Stimulated activated CD8-positive, alpha-beta memory T cell treated with anti-CD3 and anti-CD28 coated beads, Interleukin-12 subunit alpha, Interleukin-12 subunit beta, amount 100 ng/mL, for 1 hour (primary cell): ENCODE measurements at regions not wholly inside any gene's neighbourhood (a gene's known extent, or its start where the extent isn't known, plus 50 kb on each side); places are given as distances from the start of the nearest gene placed in this dataset.
"Not testable (repeated sequence)": the region's sequence is repeated elsewhere in the genome, so short reads cannot be mapped to it uniquely, and the experiment has no call there.

Experiments
- DNase-seq: peaks from one replicate; pipeline ENCODE4 v3.0.0-alpha.2; 2020; ENCODE audit warnings: low read depth

DNA sequence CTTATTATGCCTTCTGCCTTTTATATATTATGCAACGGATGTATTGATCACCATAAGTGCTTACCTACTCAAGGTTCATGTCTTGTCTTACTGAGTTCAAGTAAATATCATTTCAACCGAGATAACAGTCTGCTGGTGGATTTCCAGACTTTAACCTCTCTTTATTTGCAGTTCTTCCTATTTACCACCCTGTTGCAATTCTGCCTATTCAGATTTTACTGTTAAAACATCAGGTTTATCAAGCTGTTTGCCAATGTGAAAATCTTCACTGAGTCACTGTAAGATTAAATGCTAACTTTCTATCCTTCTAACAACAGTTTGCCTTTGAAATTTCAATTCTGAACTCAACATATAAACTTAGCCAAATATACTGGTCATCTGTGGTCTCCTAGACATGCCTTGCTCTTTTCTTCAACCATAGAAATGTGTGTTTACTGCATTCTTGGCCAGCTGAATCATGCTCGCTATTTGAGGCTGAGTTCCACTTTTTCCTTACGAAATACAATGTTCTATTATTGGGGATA, 471.7 kb upstream of the RORB start:
- no peak for DNase-seq

DNA sequence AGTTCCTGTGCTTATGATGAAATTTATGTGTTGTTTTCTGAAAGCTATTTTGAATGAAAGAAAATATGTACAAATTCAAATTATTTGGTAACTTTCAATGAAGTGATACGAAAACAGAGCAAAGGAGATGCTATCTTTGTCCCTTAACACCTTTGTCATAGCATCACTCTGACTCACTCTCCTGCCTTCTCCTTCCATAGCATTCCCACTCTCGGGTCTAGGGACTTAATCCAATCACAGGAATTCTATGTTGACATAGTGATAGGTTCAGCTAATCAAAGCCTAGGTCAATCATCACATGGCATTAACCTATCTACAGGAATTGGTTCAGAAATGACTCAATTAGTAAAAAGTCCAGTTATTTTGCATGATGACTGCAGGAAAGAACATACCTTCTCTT, 464.7 kb upstream of the RORB start:
- DNase-seq: no peak

DNA sequence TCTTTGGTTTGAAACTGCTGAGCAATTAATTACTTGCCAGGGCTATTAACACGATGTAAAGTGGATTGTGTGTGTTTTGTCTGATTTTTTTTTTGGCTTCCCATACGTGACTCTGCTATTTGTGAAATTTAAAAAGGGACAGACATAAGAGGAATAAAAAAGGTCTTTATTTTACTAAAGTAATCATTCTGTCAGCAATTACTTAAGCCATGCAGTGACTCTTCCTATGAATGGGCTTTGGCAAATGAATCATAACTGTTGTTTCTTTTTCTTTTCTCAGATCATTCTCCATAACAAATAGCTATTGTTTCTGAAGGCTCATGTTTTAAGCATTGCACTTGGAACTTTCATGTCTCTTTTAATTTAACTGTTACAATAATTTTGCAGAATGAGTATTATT, 461.3 kb upstream of the RORB start:
- DNase-seq: no peak

DNA sequence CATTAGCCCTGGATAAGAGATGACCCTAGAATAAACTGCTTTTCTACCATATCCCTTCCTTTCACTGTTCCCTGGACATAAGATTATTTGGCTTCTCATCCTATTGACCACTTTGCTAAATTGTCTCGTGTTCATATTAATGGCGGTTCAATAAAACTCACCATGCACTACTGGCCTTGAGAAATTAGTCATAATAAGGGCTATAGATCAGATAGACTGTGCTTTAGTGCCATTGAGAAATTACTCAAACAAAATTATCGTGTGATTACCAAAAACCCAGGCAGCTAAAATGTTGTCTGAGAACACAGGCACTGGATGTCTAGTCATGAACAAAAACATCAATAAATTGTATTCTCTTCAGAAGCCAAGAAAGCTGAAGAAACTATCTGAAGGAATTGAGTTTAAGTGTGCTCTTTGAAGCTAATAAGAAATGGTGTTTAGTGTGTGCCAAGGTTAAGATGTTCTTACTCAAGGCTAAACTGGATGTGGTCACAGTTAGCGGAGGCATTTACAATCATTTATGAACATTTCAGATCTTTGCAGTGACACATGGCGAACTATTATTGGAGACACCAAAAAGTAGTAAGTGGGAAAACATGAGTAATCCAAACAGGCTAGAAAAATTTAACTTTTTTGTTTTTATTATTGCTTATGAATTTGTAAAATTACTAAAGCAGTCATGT, 460.4 kb upstream of the RORB start:
- DNase-seq: no peak

DNA sequence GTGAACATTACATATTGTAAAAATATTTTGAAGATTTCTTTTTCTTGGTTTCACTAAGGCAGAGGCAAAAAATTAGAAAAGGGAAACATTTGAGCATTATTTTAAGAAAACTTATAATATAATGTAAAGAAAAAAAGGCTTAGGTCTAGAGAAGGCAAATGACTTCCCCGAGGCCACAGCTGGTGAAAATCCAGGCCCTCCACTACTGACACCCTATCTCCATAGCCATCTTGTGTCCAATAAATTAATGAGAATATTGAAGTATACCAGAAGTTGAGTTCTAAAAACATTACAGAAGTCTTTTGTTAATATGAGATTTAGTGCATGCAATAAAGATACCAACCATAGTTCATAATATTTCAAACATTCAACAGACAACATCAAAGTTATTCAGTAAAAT, 459.9 kb upstream of the RORB start:
- DNase-seq: no peak

DNA sequence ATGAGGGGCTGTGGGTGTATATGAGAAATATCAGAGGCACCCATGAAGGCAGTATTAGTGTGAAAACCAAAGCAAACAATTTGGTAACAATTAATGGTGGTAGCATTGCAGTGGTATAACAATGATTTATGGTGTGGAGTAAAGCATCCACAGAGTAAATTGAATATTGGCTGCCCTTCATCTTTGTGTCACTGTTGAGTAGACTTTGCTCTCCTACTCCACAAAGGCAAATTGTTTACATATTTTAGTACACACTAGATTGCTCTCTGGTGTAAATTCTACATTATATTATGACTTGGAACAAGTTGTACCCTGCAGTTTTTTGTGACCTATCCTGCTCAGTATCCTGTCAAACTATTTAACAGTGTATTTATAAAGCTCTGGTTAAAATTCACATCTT, 455.5 kb upstream of the RORB start:
- no peak for DNase-seq

DNA sequence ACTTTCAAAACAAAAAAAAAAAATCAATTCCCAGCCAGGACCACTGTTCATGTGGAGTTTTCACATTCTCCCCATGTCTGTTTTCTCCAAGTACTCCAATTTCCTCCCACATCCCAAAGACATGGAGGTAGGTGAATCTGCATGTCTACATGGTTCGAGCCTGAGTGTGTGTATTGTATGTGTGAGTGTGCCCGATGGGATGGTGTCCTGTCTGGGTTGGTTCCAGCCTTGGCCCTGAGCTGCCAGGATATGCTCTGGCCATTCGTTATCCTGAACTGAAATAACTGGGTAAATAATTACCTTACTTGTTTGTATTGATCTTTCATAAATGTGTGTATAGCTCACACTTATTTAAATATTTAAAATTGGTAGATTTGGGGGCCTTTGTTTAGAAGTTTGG, 452.3 kb upstream of the RORB start:
- DNase-seq: no peak

DNA sequence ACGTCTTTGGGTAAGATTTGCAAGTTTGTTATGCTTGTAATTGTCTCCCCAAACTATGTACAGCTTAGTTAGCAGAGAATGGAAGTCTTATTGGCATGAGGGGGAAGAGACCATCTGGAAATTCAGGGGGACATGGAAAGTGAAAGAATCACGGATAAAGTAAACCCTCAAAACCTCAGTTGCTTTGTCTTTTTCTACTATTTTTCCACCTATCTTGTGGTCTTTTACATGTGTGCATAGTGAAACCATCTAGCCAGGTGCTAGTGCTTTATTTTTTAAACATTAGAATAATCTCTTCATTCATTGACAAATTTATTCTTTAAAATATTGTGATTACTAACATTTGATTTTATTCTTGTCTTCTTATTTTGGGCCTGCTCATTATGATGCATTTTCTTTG, 441.1 kb upstream of the RORB start:
- no peak for DNase-seq

DNA sequence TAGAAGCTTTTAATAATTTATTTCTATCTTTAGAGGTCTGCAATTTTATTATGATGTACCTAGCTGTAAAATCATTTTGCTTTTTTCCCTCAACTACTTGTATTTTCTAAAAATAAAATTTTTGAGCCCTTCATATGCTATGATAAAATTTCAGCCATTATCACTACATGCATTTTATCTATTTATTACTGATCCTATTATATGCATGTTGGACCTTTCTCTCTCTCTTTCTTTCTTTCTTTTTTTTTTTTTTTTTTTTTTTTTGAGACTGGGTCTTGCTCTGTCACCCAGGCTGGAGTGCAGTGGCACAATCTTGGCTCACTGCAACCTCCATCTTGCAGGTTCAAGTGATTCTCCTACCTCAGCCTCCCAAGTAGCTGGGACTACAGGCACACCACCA, 440.1 kb upstream of the RORB start:
- not testable (repeated sequence) for DNase-seq

DNA sequence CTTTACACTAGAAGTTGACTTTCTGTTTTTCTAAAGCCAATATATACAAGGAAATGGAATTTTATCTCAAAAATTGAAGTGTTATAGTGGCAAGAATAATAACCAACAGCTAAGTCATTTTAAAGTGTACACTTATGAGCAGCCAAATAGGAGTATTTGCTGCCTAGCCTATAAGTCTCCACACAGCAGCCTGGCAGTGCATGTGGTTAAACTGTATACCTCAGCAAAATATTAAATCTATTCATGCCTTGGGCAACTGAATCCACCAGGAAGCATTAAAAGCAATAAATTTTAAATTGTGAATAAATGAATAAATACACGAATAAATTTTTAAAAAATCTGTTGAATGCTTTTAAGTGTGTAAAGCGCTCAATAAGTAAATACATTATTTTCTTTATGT, 432.4 kb upstream of the RORB start:
- no peak for DNase-seq

DNA sequence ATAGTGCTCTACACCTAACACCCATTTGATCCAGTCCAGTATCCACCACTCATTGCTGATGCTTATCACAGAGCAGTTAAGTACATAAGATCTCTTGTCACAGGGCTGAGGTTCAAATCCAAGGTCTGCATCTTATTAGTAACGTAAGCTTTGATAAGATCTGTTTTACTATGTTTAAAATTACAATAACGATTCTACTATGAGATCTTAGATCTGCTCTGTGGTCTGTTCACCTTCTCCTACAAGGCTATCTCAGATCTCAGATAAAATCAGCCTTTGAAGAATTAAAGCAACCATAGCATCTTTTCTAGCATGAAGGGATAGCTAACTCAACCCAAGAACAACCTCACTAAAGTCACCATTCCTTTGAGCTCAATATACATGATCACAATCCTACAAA, 431.0 kb upstream of the RORB start:
- no peak for DNase-seq

DNA sequence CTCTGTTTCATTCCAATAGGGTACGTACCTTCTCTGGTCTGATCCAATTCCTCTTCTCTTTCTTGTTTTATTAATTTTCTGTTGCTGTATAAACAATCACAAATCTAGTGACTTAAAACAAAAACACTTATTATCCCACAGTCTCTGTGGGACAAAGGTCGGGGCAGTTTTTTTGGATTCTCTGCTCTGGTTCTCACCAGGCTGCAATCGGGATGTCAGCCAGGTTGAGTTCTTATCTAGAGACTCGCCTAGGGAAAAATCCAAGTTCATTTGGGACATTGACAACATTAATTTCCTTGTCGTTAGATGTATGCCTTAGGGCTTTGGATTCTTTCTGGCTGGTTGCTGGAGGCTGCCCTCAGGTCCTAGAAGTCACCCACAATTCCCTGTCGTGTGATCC, 430.5 kb upstream of the RORB start:
- no peak for DNase-seq

DNA sequence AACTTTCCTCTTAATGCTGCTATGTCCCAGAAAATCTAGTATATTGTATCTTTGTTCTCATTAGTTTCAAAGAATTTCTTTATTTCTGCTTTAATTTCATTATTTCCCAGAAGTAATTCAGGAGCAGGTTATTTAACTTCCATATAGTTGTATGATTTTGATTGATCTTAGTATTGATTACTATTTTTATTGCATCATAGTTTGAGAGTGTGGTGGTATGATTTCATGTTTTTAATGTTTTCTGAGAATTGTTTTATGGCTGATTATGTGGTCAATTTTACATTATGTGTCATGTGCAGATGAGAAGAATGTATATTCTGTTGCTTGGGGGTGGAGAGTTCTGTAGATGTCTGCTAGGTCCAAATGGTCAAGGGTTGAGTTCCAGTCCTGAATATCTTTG, 425.6 kb upstream of the RORB start:
- no peak for DNase-seq

DNA sequence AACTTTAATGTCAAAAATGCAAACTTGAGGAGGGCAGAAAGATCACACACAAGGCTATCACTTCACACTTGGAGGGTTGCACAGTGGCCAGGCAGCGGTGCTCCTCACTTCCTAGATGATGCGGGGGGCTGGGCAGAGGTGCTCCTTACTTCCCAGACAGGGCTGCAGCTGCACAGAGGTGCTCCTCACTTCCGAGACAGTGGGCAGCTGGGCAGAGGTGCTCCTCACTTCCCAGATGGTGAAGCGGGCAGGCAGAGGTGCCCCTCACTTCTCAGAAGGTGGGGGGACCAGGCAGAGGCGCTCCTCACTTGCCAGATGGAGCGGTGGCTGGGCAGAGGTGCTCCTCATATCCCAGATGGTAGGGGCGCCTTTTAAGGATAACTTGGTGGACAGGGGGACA, 423.2 kb upstream of the RORB start:
- no peak for DNase-seq

DNA sequence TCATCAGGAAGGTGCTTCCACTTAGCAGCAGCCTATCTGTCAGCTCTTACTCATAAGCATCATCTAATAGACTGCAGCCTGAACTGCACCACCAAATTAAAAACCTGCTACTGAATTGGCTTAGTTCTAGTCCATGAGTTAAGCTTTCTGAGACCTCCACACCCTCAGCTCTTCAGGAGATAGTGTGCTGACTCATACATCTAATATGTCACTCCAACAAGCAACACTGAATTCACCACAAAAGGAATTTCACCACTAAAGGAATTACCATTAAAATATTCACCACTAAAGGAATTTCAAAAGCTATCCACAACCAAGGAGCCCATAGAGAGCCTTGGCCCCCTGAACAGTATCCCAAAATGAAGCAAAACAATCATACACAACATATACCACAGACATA, 418.5 kb upstream of the RORB start:
- DNase-seq: no peak

DNA sequence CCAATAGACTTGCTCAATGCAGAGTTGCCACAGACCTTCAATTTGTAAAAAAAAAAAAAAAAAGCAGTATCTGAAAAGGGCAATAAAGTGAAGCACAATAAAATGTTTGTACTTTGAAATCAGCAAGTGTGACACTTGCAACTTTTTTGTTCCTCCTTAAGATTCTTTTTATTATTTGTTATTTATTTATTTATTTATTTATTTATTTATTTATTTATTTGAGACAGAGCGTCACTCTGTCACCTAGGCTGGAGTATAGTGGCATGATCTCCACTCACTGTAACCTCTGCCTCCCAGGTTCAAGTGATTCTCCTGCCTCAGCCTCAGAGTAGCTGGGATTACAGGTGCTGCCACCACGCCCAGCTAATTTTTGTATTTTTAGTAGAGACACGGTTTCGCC, 416.5 kb upstream of the RORB start:
- not testable (repeated sequence) for DNase-seq

DNA sequence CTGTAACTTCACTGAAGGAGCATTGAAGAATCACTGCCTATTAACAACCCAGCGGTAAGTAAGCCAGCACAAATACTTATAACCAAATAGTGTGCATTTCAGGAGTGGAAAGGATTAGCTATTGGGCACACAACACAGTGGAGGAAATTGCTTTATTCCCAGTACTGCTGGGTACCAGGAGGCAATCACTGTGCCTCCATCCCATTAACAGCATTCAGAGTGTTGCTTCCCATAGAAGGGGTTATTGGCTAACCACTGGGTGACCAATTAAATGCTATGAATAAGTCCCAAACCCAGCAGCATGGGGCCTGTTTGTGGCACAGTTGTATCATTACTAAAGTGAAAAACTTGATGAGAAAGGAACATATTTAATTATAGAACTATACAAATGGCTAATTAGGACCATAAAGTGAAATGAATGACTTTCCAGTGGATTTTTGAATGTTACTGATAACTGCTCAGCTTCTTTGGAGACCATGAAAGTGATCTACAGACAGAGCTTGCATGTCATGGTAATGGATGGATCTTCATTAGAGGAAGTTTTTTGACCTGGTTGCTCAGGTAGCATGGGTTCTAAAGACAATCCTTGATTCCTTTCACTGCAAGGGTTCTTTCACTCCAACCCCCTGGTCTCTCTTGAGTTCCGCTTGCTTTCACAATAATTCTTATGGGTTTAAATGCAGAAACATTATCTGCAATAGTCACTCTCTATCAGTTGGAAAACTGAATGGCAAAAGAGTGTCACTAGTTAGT, 413.3 kb upstream of the RORB start:
- no peak for DNase-seq

DNA sequence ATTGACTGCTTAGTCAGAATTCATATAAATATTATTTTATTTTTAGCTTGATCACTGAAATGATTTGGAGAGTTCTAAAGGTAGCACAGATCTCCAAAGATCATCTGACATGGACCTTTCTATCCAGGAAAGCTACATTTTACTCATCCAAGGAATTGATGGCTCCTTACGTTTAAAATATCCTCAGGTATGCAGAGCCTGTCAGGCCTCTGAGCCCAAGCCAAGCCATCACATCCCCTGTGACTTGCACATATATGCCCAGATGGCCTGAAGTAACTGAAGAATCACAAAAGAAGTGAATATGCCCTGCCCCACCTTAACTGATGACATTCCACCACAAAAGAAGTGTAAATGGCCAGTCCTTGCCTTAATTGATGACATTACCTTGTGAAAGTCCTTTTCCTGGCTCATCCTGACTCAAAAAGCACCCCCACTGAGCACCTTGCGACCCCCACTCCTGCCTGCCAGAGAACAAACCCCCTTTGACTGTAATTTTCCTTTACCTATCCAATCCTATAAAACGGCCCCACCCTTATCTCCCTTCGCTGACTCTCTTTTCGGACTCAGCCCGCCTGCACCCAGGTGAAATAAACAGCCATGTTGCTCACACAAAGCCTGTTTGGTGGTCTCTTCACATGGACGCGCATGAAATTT, 411.6 kb upstream of the RORB start:
- not testable (repeated sequence) for DNase-seq

DNA sequence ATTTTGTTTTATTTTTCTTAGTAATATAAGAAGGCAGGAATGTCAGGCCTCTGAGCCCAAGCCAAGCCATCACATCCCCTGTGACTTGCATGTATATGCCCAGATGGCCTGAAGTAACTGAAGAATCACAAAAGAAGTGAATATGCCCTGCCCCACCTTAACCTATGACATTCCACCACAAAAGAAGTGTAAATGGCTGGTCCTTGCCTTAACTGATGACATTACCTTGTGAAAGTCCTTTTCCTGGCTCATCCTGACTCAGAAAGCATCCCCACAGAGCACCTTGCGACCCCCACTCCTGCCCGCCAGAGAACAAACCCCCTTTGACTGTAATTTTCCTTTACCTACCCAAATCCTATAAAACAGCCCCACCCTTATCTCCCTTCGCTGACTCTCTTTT, 406.2 kb upstream of the RORB start:
- not testable (repeated sequence) for DNase-seq

DNA sequence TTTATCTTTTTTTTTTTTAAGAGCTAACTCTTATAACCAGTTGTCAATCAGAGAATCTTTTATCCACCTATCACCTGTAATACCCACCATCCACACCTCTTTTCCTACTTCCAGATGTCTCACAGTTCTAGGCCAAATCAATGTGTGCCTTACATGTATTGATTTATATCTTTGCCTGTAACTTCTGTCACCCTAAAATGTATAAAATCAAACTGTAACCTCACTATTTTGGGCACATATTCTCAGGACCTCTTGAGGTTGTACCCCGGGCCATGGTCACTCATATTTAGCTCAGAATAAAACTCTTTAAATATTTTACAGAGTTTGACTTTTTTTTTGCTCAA, 404.7 kb upstream of the RORB start:
- DNase-seq: no peak

DNA sequence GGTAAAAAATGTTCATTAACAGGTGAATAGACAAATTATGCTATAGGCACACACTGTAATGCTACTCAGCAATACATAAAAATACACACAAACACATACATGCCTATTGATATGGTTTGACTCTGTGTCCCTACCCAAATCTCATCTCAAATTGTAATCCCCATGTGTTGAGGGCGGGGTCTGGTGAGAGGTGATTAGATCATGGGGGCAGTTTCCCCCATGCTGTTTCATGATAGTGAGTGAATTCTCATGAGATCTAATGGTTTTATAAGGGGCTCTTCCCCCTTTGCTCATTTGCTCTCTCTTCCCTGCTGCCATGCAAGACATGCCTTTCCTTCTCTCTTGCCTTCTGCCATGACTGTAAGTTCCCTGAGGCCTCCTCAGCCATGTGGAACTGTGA, 403.1 kb upstream of the RORB start:
- not testable (repeated sequence) for DNase-seq

DNA sequence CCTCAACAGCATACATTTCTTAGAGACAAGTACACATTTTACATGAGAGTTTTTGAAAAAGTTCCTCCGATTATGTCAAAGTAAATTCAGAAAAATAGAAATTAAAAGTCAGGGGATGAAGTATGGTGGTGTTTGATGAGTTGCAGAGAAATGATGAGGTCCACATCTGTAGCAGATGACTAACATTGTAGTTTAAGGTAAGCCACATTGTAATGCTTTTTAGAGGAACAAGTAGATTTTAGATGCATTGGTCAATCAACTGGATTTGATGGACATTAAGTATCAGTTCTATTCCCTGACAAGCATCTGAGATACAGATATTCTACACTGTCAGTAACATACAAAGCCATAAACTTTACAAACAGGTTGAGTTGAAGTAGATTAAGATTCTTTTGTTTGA, 402.4 kb upstream of the RORB start:
- no peak for DNase-seq

DNA sequence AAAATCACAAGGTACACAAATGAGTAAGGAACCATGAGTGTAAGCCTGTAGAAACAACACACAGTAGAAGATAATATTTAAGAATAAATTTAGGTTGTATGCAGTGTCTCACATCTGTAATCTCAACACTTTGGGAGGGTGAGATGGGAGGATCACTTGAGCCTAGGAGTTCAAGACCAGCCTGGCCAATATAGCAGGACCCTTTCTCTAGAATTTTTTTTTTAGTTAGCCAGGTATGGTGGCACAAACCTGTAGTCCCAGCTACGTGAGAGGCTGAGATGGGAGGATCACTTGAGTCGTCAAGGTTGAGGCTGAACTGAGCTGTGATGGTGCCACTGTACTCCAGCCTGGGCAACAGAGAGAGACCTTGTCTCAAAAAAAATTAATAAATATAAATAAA, 401.2 kb upstream of the RORB start:
- no peak for DNase-seq
